22Rv1 (cell line): ENCODE measurements at regions not wholly inside any gene's neighbourhood (a gene's known extent, or its start where the extent isn't known, plus 50 kb on each side); places are given as distances from the start of the nearest gene placed in this dataset.

ENCODE experiments used
- CTCF ChIP-seq: fragments of 450-650 bp; IDR thresholded peaks from 2 replicates; pipeline ENCODE4 v1.5.1; 2017; ENCODE audit warnings: mild to moderate bottlenecking
- ZFX ChIP-seq: fragments of 450-650 bp; IDR thresholded peaks from 2 replicates; pipeline ENCODE4 v1.6.1; 2017; ENCODE audit warnings: antibody characterized with exemption, borderline replicate concordance

GRCh38 chr2:43074052-43074451 is 152.4 kb downstream of the ZFP36L2 start:
- TF ChIP-seq CTCF = no peak
- TF ChIP-seq ZFX = no peak
